HCT116 (cell line): ENCODE measurements at regions not wholly inside any gene's neighbourhood (a gene's known extent, or its start where the extent isn't known, plus 50 kb on each side); places are given as distances from the start of the nearest gene placed in this dataset.

Experiments
- ATAC-seq: fragments of 200-7000 bp; cut with Tn5 transposase; 2 replicates; pipeline ENCODE4 v1.9.1; 2020; ENCODE audit warnings: mild to moderate bottlenecking, moderate library complexity
- BruUV-seq: library from RNA; stranded (reverse); fragments of 400-500 nt; replicated peaks from 2 replicates; lab custom pipeline; 2021; lab: Mats Ljungman, UMichigan
- CTCF ChIA-PET: fragments of 300-600 bp; sonication (Branson Sonifier 250); formaldehyde crosslinking; loops from one replicate; lab custom pipeline; 2021; ENCODE audit warnings: antibody characterized with exemption; lab: Charles Lee
- POLR2A ChIA-PET: fragments of 300-600, 350-600 bp; sonication (Branson Sonifier 250); formaldehyde crosslinking; loops from one replicate; lab custom pipeline; 2021; ENCODE audit warnings: antibody characterized with exemption; lab: Charles Lee
- RAD21 ChIA-PET, 2 experiments: fragments of 300-600 bp; sonication (Branson Sonifier 250); formaldehyde crosslinking; loops; one replicate each; lab custom pipeline; 2023; ENCODE audit warnings: low total read pairs in 2 of 2; ENCODE audit not compliant: uncharacterized antibody in 2 of 2, unreplicated experiment in 2 of 2, low non-redundant PET in 1 of 2; lab: Charles Lee
- DNase-seq: peaks from one replicate; pipeline ENCODE4 v3.0.0-alpha.2; 2010; ENCODE audit warnings: low read depth, low spot score
- H2AFZ ChIP-seq: fragments of 200-600 bp; shearing (Covaris generic), sonication (generic); 2 replicates; pipeline ENCODE4 v1.6.1; 2017; ENCODE audit warnings: low read depth, mixed run types, mixed read lengths, antibody characterized with exemption, low read length; ENCODE audit not compliant: poor library complexity, severe bottlenecking
- H3K27ac ChIP-seq: 2 replicates; pipeline ENCODE4 v1.5.1; 2012; ENCODE audit warnings: low read depth, low read length
- H3K27me3 ChIP-seq: fragments of 200-600 bp; sonication (generic); 2 replicates; pipeline ENCODE4 v1.6.1; 2016; ENCODE audit warnings: mixed run types, low read length, mixed read lengths; ENCODE audit not compliant: insufficient read depth
- H3K36me3 ChIP-seq, 2 experiments: fragments of 200-500 bp in 1 of 2; fragments of 200-600 bp in 1 of 2; sonication (Bioruptor generic) in 1 of 2; sonication (generic) in 1 of 2; 2 replicates each; pipeline versions ENCODE4 v1.5.1 to v1.6.1; 2014 to 2016; ENCODE audit warnings: low read length in 2 of 2, inconsistent platforms in 1 of 2, mixed read lengths in 1 of 2, mixed run types in 1 of 2; ENCODE audit not compliant: insufficient read depth in 2 of 2, control insufficient read depth in 1 of 2
- H3K4me1 ChIP-seq, 2 experiments: fragments of 200-600 bp in 1 of 2; sonication (generic) in 1 of 2; 2 replicates each; pipeline versions ENCODE4 v1.5.1 to v1.6.1; 2012 to 2017; ENCODE audit warnings: low read length in 2 of 2, inconsistent platforms in 1 of 2, mild to moderate bottlenecking in 1 of 2, mixed read lengths in 1 of 2, mixed run types in 1 of 2, moderate library complexity in 1 of 2; ENCODE audit not compliant: insufficient read depth in 2 of 2, control insufficient read depth in 1 of 2
- H3K4me2 ChIP-seq: fragments of 200-600 bp; sonication (generic); 2 replicates; pipeline ENCODE4 v1.6.1; 2017; ENCODE audit warnings: mixed run types, low read length, mixed read lengths
- H3K4me3 ChIP-seq, 2 experiments: fragments of 200-600 bp in 1 of 2; sonication (generic) in 1 of 2; replicated peaks in 1 of 2; 2 replicates each; pipeline ENCODE4 v1.5.1; 2011 to 2016; ENCODE audit warnings: low read length in 2 of 2, control low read depth in 1 of 2, low read depth in 1 of 2, mild to moderate bottlenecking in 1 of 2, mixed read lengths in 1 of 2, mixed run types in 1 of 2
- H3K79me2 ChIP-seq: fragments of 200-600 bp; sonication (generic); 2 replicates; pipeline ENCODE4 v1.6.1; 2017; ENCODE audit warnings: mild to moderate bottlenecking, mixed run types, low read length, moderate library complexity, mixed read lengths; ENCODE audit not compliant: insufficient read depth
- H3K9ac ChIP-seq: fragments of 200-600 bp; sonication (generic); 2 replicates; pipeline ENCODE4 v1.6.1; 2016; ENCODE audit warnings: low read length, mixed read lengths
- H3K9me2 ChIP-seq: fragments of 200-600 bp; sonication (generic), shearing (Covaris generic); 2 replicates; pipeline ENCODE4 v1.6.1; 2017; ENCODE audit warnings: mixed run types, mild to moderate bottlenecking, moderate library complexity; ENCODE audit not compliant: insufficient read depth
- H3K9me3 ChIP-seq, 2 experiments: fragments of 200-500 bp in 1 of 2; fragments of 200-600 bp in 1 of 2; sonication (Bioruptor generic) in 1 of 2; sonication (generic) in 1 of 2; 2 replicates each; pipeline ENCODE4 v1.6.1; 2014 to 2017; ENCODE audit warnings: low read length in 2 of 2, mixed read lengths in 2 of 2, inconsistent platforms in 1 of 2, low read depth in 1 of 2, mild to moderate bottlenecking in 1 of 2, mixed run types in 1 of 2, moderate library complexity in 1 of 2; ENCODE audit not compliant: control insufficient read depth in 1 of 2, insufficient read depth in 1 of 2
- H4K20me1 ChIP-seq: fragments of 200-600 bp; sonication (generic), shearing (Covaris generic); 2 replicates; pipeline ENCODE4 v1.6.1; 2017; ENCODE audit warnings: mixed run types, mild to moderate bottlenecking, moderate library complexity; ENCODE audit not compliant: insufficient read depth
- CBX3 ChIP-seq: IDR thresholded peaks from 2 replicates; pipeline ENCODE4 v1.6.1; 2012; ENCODE audit warnings: low read depth
- EGR1 ChIP-seq: IDR thresholded peaks from 2 replicates; pipeline ENCODE4 v1.6.1; 2012; ENCODE audit warnings: low read depth
- ELF1 ChIP-seq: IDR thresholded peaks from 2 replicates; pipeline ENCODE4 v1.6.1; 2012; ENCODE audit warnings: low read depth, borderline replicate concordance
- EZH2 ChIP-seq: fragments of 200-600 bp; sonication (generic); IDR thresholded peaks from 2 replicates; pipeline ENCODE4 v1.6.1; 2017; ENCODE audit warnings: antibody characterized with exemption, mixed run types
- EZH2phosphoT487 ChIP-seq: fragments of 200-600 bp; IDR thresholded peaks from 2 replicates; pipeline ENCODE4 v1.6.1; 2018; ENCODE audit warnings: antibody characterized with exemption, borderline replicate concordance
- POLR2AphosphoS5 ChIP-seq: IDR thresholded peaks from 2 replicates; pipeline ENCODE4 v1.6.1; 2011; ENCODE audit warnings: mild to moderate bottlenecking, low read depth, low read length, moderate library complexity
- RAD21 ChIP-seq: IDR thresholded peaks from 2 replicates; pipeline ENCODE4 v1.6.1; 2012; ENCODE audit warnings: low read depth, mild to moderate bottlenecking
- SP1 ChIP-seq: IDR thresholded peaks from 2 replicates; pipeline ENCODE4 v1.6.1; 2012; ENCODE audit warnings: low read depth
- SRF ChIP-seq: IDR thresholded peaks from 2 replicates; pipeline ENCODE4 v1.6.1; 2012; ENCODE audit warnings: low read depth
- TCF7L2 ChIP-seq: IDR thresholded peaks from 2 replicates; pipeline ENCODE4 v1.7.0; 2011; ENCODE audit warnings: borderline replicate concordance, inconsistent platforms; ENCODE audit not compliant: insufficient read depth, insufficient read length; ENCODE audit errors: extremely low read depth
- YY1 ChIP-seq: IDR thresholded peaks from 2 replicates; pipeline ENCODE4 v1.6.1; 2011; ENCODE audit warnings: low read length, low read depth, moderate library complexity, mild to moderate bottlenecking; ENCODE audit not compliant: insufficient replicate concordance; ENCODE audit errors: extremely low read depth
- intact Hi-C: fragments of 100-400 bp; cut with micrococcal nuclease; formaldehyde crosslinking; loops from 2 replicates; pipeline ENCODE4 v1.10.0; 2022
- TF ChIP-seq, protein P1 (sequence below), 3 experiments: fragments of 200-600 bp in 1 of 3; sonication (generic) in 1 of 3; IDR thresholded peaks in 2 of 3; conservative IDR thresholded peaks in 1 of 3; 2 replicates each; pipeline ENCODE4 v1.5.1; 2012 to 2017; ENCODE audit warnings: low read depth in 2 of 3, low read length in 2 of 3, antibody characterized with exemption in 1 of 3, borderline replicate concordance in 1 of 3, control low read depth in 1 of 3, mild to moderate bottlenecking in 1 of 3, mixed read lengths in 1 of 3, mixed run types in 1 of 3, moderate library complexity in 1 of 3; ENCODE audit not compliant: insufficient read depth in 1 of 3
- TF ChIP-seq, protein P2 (sequence below): IDR thresholded peaks from 2 replicates; pipeline ENCODE4 v1.6.1; 2012; ENCODE audit warnings: low read depth
- TF ChIP-seq, protein P3 (sequence below): IDR thresholded peaks from 2 replicates; pipeline ENCODE4 v1.6.1; 2011; ENCODE audit warnings: mild to moderate bottlenecking, low read length, moderate library complexity; ENCODE audit not compliant: insufficient replicate concordance; ENCODE audit errors: extremely low read depth
- TF ChIP-seq, protein P4 (sequence below): IDR thresholded peaks from 2 replicates; pipeline ENCODE4 v1.6.1; 2012

DNA sequence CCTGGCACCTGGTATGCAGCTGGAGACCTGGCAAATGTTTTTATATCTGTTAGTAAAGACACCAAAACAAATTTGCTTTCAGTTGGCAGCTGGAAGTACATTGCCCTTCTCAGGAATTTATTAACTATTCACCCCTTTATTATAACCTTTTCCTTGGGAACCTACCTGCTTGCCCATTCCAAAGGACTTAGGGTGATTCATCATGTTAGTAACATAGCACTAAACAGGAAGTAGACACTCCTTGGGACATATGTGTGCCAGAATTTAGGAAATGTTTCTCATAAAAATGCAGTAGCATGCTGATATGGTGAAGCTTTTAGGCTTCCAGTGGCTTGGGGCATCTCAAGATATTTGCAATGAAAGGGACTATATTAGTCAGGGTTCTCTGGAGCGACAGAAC lies 184.2 kb downstream of the DMAC1 start (continued):
- TF ChIP-seq, protein P1, sequence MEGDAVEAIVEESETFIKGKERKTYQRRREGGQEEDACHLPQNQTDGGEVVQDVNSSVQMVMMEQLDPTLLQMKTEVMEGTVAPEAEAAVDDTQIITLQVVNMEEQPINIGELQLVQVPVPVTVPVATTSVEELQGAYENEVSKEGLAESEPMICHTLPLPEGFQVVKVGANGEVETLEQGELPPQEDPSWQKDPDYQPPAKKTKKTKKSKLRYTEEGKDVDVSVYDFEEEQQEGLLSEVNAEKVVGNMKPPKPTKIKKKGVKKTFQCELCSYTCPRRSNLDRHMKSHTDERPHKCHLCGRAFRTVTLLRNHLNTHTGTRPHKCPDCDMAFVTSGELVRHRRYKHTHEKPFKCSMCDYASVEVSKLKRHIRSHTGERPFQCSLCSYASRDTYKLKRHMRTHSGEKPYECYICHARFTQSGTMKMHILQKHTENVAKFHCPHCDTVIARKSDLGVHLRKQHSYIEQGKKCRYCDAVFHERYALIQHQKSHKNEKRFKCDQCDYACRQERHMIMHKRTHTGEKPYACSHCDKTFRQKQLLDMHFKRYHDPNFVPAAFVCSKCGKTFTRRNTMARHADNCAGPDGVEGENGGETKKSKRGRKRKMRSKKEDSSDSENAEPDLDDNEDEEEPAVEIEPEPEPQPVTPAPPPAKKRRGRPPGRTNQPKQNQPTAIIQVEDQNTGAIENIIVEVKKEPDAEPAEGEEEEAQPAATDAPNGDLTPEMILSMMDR (IDR thresholded peaks at IDR 0.05 in 2 of 3, conservative IDR thresholded peaks at IDR 0.05 in 1 of 3; ENCODE audit: borderline replicate concordance in 1 of 3, insufficient read depth in 1 of 3, low read depth in 2 of 3, low read length in 2 of 3): no peak
- TF ChIP-seq YY1: no peak
- no peak for TF ChIP-seq EZH2
- TF ChIP-seq, protein P2, sequence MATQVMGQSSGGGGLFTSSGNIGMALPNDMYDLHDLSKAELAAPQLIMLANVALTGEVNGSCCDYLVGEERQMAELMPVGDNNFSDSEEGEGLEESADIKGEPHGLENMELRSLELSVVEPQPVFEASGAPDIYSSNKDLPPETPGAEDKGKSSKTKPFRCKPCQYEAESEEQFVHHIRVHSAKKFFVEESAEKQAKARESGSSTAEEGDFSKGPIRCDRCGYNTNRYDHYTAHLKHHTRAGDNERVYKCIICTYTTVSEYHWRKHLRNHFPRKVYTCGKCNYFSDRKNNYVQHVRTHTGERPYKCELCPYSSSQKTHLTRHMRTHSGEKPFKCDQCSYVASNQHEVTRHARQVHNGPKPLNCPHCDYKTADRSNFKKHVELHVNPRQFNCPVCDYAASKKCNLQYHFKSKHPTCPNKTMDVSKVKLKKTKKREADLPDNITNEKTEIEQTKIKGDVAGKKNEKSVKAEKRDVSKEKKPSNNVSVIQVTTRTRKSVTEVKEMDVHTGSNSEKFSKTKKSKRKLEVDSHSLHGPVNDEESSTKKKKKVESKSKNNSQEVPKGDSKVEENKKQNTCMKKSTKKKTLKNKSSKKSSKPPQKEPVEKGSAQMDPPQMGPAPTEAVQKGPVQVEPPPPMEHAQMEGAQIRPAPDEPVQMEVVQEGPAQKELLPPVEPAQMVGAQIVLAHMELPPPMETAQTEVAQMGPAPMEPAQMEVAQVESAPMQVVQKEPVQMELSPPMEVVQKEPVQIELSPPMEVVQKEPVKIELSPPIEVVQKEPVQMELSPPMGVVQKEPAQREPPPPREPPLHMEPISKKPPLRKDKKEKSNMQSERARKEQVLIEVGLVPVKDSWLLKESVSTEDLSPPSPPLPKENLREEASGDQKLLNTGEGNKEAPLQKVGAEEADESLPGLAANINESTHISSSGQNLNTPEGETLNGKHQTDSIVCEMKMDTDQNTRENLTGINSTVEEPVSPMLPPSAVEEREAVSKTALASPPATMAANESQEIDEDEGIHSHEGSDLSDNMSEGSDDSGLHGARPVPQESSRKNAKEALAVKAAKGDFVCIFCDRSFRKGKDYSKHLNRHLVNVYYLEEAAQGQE: no peak
- TF ChIP-seq TCF7L2: no peak
- no peak for TF ChIP-seq EGR1
- no peak for TF ChIP-seq CBX3
- TF ChIP-seq SRF: no peak
- no peak for TF ChIP-seq EZH2phosphoT487

DNA sequence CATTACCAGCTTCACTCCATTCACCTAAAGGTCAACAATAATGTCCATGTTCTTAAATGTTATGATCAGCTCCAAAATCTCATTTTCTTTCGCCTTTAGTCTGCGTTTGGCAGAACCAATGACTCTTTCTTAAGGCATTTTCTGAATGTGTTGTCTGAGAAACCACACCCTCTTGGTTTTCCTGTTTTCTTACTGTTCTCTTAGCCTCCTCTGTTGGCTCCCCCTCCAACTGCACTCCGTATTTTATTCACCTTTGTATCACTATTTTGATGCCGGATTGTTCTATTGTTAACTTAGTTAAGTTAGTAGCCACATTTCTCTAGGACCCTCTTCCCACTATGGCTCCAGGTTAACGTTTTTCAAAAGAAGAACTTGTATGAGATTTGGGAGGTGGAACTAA lies 185.6 kb downstream of the DMAC1 start:
- H2AFZ ChIP-seq: no peak overlapping the region
- no peaks in the 10 kb centered on the region for H3K27me3 ChIP-seq
- no peaks in the 10 kb centered on the region for H3K4me1 ChIP-seq
- no peaks in the 10 kb centered on the region for H3K9me2 ChIP-seq
- H3K36me3 ChIP-seq: no peaks in the 10 kb centered on the region
- RAD21 ChIA-PET: no interaction called here
- no TSS peak for BruUV-seq
- no peak overlapping the region for H3K9ac ChIP-seq
- intact Hi-C loops: no loop called here
- no peaks in the 10 kb centered on the region for H3K79me2 ChIP-seq
- DNase-seq: no peak
- no peak overlapping the region for H3K4me2 ChIP-seq
- ATAC-seq: no peak
- POLR2A ChIA-PET: no interaction called here
- no peak overlapping the region for H3K27ac ChIP-seq
- no peaks in the 10 kb centered on the region for H3K9me3 ChIP-seq
- no peaks in the 10 kb centered on the region for H4K20me1 ChIP-seq
- CTCF ChIA-PET: no interaction called here
- H3K4me3 ChIP-seq: no peak overlapping the region
- TF ChIP-seq ELF1 (no peak), SRF (no peak), EGR1 (no peak), YY1 (no peak), TCF7L2 (no peak), SP1 (no peak), EZH2 (no peak), RAD21 (no peak), POLR2AphosphoS5 (no peak)
- TF ChIP-seq, protein P3, sequence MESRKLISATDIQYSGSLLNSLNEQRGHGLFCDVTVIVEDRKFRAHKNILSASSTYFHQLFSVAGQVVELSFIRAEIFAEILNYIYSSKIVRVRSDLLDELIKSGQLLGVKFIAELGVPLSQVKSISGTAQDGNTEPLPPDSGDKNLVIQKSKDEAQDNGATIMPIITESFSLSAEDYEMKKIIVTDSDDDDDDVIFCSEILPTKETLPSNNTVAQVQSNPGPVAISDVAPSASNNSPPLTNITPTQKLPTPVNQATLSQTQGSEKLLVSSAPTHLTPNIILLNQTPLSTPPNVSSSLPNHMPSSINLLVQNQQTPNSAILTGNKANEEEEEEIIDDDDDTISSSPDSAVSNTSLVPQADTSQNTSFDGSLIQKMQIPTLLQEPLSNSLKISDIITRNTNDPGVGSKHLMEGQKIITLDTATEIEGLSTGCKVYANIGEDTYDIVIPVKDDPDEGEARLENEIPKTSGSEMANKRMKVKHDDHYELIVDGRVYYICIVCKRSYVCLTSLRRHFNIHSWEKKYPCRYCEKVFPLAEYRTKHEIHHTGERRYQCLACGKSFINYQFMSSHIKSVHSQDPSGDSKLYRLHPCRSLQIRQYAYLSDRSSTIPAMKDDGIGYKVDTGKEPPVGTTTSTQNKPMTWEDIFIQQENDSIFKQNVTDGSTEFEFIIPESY: no peak
- TF ChIP-seq, protein P4, sequence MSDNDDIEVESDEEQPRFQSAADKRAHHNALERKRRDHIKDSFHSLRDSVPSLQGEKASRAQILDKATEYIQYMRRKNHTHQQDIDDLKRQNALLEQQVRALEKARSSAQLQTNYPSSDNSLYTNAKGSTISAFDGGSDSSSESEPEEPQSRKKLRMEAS: no peak
